HL-60 (cell line): ENCODE measurements at regions not wholly inside any gene's neighbourhood (a gene's known extent, or its start where the extent isn't known, plus 50 kb on each side); places are given as distances from the start of the nearest gene placed in this dataset.
"Not testable (repeated sequence)": the region's sequence is repeated elsewhere in the genome, so short reads cannot be mapped to it uniquely, and the experiment has no call there.

ENCODE experiments used
- DNase-seq, 2 experiments: peaks; one replicate each; pipeline ENCODE4 v3.0.0-alpha.2; 2010 to 2020; ENCODE audit warnings: low read depth in 1 of 2, low spot score in 1 of 2
- H3K27ac ChIP-seq: fragments of 250-450 bp; sonication (Bioruptor Pico); replicated peaks from 2 replicates; pipeline ENCODE4 v1.5.1; 2020; ENCODE audit warnings: mild to moderate bottlenecking, moderate library complexity
- H3K27me3 ChIP-seq: fragments of 250-450 bp; sonication (Bioruptor Pico); 2 replicates; pipeline ENCODE4 v1.5.1; 2021; ENCODE audit warnings: mild to moderate bottlenecking, moderate library complexity; ENCODE audit not compliant: insufficient read depth, poor library complexity, severe bottlenecking
- H3K4me3 ChIP-seq: replicated peaks from 2 replicates; pipeline ENCODE4 v1.5.1; 2011; ENCODE audit warnings: mild to moderate bottlenecking, control low read depth, low read length; ENCODE audit not compliant: insufficient read depth
- GABPA ChIP-seq: IDR thresholded peaks from 2 replicates; pipeline ENCODE4 v1.6.1; 2012; ENCODE audit warnings: low read depth
- POLR2AphosphoS5 ChIP-seq: IDR thresholded peaks from 2 replicates; pipeline ENCODE4 v1.6.1; 2012; ENCODE audit warnings: low read depth
- SPI1 ChIP-seq: IDR thresholded peaks from 2 replicates; pipeline ENCODE4 v1.6.1; 2012; ENCODE audit warnings: low read depth, mild to moderate bottlenecking, borderline replicate concordance
- TF ChIP-seq, protein P1 (sequence below): IDR thresholded peaks from one replicate; pipeline ENCODE4 v1.5.1; 2011; ENCODE audit warnings: low read length, control low read depth, inconsistent platforms; ENCODE audit not compliant: insufficient read depth
- TF ChIP-seq, protein P2 (sequence below): IDR thresholded peaks from 2 replicates; pipeline ENCODE4 v1.6.1; 2012; ENCODE audit warnings: low read depth; ENCODE audit not compliant: insufficient replicate concordance

DNA sequence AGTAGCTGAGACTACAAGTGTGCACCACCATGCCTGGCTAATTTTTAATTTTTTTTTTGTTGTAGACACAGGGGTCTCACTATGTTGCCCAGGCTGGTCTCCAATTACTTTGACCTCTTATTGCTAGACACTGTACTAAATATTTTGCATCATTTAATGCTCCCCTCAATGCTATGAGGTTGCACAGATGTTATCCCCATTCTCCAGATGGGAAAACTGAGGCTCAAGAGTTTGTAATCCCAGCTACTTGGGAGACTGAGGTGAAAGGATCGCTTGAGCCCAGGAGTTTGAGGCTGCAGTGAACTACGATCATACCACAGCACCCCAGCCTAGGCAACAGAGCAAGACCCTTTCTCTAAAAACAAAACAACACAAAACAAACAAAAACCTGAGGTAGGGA, 443.3 kb upstream of the C16orf82 start:
- no peak overlapping the region for H3K4me3 ChIP-seq
- no peak for TF ChIP-seq POLR2AphosphoS5
- no peak for TF ChIP-seq SPI1
- no peak for TF ChIP-seq GABPA
- TF ChIP-seq, protein P1, sequence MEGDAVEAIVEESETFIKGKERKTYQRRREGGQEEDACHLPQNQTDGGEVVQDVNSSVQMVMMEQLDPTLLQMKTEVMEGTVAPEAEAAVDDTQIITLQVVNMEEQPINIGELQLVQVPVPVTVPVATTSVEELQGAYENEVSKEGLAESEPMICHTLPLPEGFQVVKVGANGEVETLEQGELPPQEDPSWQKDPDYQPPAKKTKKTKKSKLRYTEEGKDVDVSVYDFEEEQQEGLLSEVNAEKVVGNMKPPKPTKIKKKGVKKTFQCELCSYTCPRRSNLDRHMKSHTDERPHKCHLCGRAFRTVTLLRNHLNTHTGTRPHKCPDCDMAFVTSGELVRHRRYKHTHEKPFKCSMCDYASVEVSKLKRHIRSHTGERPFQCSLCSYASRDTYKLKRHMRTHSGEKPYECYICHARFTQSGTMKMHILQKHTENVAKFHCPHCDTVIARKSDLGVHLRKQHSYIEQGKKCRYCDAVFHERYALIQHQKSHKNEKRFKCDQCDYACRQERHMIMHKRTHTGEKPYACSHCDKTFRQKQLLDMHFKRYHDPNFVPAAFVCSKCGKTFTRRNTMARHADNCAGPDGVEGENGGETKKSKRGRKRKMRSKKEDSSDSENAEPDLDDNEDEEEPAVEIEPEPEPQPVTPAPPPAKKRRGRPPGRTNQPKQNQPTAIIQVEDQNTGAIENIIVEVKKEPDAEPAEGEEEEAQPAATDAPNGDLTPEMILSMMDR: no peak
- TF ChIP-seq, protein P2, sequence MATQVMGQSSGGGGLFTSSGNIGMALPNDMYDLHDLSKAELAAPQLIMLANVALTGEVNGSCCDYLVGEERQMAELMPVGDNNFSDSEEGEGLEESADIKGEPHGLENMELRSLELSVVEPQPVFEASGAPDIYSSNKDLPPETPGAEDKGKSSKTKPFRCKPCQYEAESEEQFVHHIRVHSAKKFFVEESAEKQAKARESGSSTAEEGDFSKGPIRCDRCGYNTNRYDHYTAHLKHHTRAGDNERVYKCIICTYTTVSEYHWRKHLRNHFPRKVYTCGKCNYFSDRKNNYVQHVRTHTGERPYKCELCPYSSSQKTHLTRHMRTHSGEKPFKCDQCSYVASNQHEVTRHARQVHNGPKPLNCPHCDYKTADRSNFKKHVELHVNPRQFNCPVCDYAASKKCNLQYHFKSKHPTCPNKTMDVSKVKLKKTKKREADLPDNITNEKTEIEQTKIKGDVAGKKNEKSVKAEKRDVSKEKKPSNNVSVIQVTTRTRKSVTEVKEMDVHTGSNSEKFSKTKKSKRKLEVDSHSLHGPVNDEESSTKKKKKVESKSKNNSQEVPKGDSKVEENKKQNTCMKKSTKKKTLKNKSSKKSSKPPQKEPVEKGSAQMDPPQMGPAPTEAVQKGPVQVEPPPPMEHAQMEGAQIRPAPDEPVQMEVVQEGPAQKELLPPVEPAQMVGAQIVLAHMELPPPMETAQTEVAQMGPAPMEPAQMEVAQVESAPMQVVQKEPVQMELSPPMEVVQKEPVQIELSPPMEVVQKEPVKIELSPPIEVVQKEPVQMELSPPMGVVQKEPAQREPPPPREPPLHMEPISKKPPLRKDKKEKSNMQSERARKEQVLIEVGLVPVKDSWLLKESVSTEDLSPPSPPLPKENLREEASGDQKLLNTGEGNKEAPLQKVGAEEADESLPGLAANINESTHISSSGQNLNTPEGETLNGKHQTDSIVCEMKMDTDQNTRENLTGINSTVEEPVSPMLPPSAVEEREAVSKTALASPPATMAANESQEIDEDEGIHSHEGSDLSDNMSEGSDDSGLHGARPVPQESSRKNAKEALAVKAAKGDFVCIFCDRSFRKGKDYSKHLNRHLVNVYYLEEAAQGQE: no peak
- no peaks in the 10 kb centered on the region for H3K27me3 ChIP-seq
- H3K27ac ChIP-seq: no peak overlapping the region
- DNase-seq: no peak

- Histone ChIP-seq H3K27ac (no peak overlapping the region), H3K4me3 (no peak overlapping the region), H3K27me3 (no peaks in the 10 kb centered on the region)
- TF ChIP-seq, protein P1: no peak
- no peak for TF ChIP-seq GABPA
- TF ChIP-seq, protein P2: no peak
- no peak for TF ChIP-seq POLR2AphosphoS5
- no peak for TF ChIP-seq SPI1
- no peak for DNase-seq
Observed at GRCh38 chr16:26627958-26628357, 438.8 kb upstream of the C16orf82 start.

GRCh38 chr16:26631365-26631764, 435.4 kb upstream of the C16orf82 start:
- H3K27ac ChIP-seq, H3K27me3 ChIP-seq, DNase-seq, H3K4me3 ChIP-seq: not testable (repeated sequence)

DNA sequence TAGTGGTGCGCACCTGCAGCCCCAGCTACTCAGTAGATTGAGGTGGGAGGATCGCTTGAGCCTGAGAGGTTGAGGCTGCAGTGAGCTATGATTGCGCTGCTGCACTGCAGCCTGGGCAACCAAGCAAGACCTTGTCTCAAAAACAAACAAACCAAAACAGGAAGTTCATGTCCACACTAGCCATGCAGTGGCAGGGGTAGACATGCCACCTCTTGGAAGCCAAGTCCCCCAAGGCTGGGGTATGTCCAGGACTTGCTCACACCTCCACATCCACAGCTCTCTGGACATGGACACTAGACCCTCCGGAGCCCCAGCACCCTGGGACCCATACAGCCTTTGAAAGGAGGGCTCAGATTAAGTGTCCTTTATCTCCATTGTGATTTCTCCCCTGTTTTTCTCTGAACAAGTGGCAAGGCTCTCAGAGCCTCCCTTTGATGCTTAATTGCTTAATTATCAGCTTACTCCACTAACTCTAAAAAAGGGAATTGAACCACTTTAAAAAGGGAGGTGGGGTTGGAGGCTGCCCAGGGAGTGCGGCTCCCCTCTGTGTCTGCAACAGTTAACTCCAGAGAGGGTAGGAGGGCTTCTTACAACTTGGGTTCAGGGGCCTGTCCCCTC, 424.6 kb upstream of the C16orf82 start:
- TF ChIP-seq, protein P2: no peak
- no peak for TF ChIP-seq GABPA
- TF ChIP-seq POLR2AphosphoS5: no peak
- TF ChIP-seq, protein P1: no peak
- TF ChIP-seq SPI1: no peak
- no peak for DNase-seq
- H3K27ac ChIP-seq: no peak overlapping the region

More for the DNA sequence above, 424.6 kb upstream of the C16orf82 start:
- H3K4me3 ChIP-seq: no peak overlapping the region
- H3K27me3 ChIP-seq: no peaks in the 10 kb centered on the region
